Stromal cell of bone marrow (primary cell): ENCODE measurements at regions not wholly inside any gene's neighbourhood (a gene's known extent, or its start where the extent isn't known, plus 50 kb on each side); places are given as distances from the start of the nearest gene placed in this dataset.

Experiments used
- DNase-seq: peaks from one replicate; pipeline ENCODE4 v3.0.0-alpha.2; 2012; ENCODE audit warnings: low read depth

- DNase-seq = no peak
These were observed 115.1 kb upstream of the CCL2 start for GRCh38 chr17:34140006-34140405.

- no peak for DNase-seq
These were observed 113.5 kb upstream of the CCL2 start for GRCh38 chr17:34141590-34141989.

- DNase-seq = no peak
These were observed 111.7 kb upstream of the CCL2 start for GRCh38 chr17:34143430-34143829.

- no peak for DNase-seq
These were observed 108.5 kb upstream of the CCL2 start for GRCh38 chr17:34146440-34147043.

GRCh38 chr17:34151102-34151501 is 104.0 kb upstream of the CCL2 start:
- no peak for DNase-seq

- no peak for DNase-seq
These were observed 101.1 kb upstream of the CCL2 start for GRCh38 chr17:34153991-34154390.

GRCh38 chr17:34154961-34155730 is 99.9 kb upstream of the CCL2 start:
- DNase-seq = no peak

GRCh38 chr17:34155947-34156346 is 99.1 kb upstream of the CCL2 start:
- DNase-seq = no peak

GRCh38 chr17:34156401-34156740 is 98.7 kb upstream of the CCL2 start:
- DNase-seq = no peak

GRCh38 chr17:34156741-34157589 is 98.1 kb upstream of the CCL2 start:
- no peak for DNase-seq

GRCh38 chr17:34161690-34162089 is 93.4 kb upstream of the CCL2 start:
- no peak for DNase-seq

GRCh38 chr17:34163123-34163522 is 92.0 kb upstream of the CCL2 start:
- DNase-seq = no peak

- no peak for DNase-seq
These were observed 91.4 kb upstream of the CCL2 start for GRCh38 chr17:34163646-34164045.

- no peak for DNase-seq
These were observed 90.2 kb upstream of the CCL2 start for GRCh38 chr17:34164837-34165236.

GRCh38 chr17:34166352-34166751 is 88.7 kb upstream of the CCL2 start:
- DNase-seq = no peak

- no peak for DNase-seq
These were observed 87.7 kb upstream of the CCL2 start for GRCh38 chr17:34167354-34167753.

GRCh38 chr17:34168989-34169388 is 86.1 kb upstream of the CCL2 start:
- no peak for DNase-seq

- DNase-seq = no peak
These were observed 85.6 kb upstream of the CCL2 start for GRCh38 chr17:34169496-34169895.

- peak; percentile 25 for DNase-seq
These were observed 83.8 kb upstream of the CCL2 start for GRCh38 chr17:34171245-34171818.

GRCh38 chr17:34172390-34172918 is 82.6 kb upstream of the CCL2 start:
- no peak for DNase-seq

GRCh38 chr17:34173241-34173640 is 81.8 kb upstream of the CCL2 start:
- peak; percentile 40 for DNase-seq

- no peak for DNase-seq
These were observed 80.6 kb upstream of the CCL2 start for GRCh38 chr17:34174496-34174895.
